ENCODE measurements at regions not wholly inside any gene's neighbourhood (a gene's known extent, or its start where the extent isn't known, plus 50 kb on each side); places are given as distances from the start of the nearest gene placed in this dataset.
"Not testable (repeated sequence)": the region's sequence is repeated elsewhere in the genome, so short reads cannot be mapped to it uniquely, and the experiment has no call there.

- not testable (repeated sequence) for DNase-seq (ENCODE audit: low spot score)
Observed at GRCh38 chr9:138174954-138175353, 297.4 kb downstream of the CACNA1B start.

- not testable (repeated sequence) for DNase-seq (ENCODE audit: low spot score)
Observed at GRCh38 chr9:138175354-138175753, 297.8 kb downstream of the CACNA1B start.

DNA sequence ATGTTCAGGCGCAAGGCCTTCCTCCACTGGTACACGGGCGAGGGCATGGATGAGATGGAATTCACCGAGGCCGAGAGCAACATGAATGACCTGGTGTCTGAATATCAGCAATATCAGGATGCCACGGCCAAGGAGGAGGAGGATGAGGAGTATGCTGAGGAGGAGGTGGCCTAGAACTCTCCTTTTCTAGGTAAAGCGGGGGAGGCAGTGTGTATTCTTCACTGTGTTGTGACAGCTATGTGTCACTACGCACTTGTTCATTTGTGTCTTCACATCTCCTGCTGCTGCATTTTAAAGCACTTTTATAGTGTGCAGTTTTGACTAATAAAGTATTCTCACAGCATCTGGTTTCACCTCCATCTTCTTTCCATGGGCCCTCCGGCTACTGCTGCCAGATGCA, 299.5 kb downstream of the CACNA1B start:
- DNase-seq (ENCODE audit: low spot score): not testable (repeated sequence)

DNA sequence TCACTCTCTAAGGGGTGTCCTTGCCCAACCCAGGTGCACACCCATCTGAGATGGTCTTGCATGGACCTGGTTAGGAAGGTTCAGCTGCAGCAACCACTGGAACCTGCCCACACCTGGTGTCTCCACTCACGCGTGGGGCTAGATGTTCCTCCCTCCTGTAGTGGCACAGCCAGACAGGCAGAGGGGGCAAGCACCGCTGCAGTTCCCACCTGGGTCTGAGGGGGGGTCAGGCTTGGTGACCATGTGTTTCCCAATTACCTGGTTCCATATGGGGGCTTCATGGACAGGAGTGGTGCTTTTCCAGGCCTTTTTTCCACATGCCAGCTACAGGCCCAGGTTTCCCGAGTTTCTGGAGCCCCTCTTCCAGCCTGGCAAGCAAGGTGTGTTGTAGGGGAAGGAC, 301.4 kb downstream of the CACNA1B start:
- DNase-seq (ENCODE audit: low spot score): peak; percentile 1

DNA sequence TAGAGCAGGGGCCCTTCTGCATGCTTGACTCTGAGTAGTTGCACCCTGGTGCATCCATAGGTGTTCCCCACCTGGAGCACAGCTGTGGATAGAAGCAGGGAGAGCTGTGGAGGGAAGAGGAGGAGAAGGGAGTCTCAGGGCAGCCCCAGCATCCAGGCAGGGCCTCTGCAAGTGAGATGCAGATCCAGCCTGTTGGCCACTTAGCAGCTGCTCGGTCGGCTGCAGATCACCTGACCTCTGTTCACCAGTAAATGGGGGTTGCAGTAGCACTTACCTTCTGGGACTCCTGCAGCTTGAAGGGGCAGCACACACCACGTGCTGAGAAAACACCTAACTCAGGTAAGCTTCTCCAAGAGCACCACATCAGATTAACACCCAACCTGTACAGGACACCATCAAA, 302.1 kb downstream of the CACNA1B start:
- not testable (repeated sequence) for DNase-seq (ENCODE audit: low spot score)

DNA sequence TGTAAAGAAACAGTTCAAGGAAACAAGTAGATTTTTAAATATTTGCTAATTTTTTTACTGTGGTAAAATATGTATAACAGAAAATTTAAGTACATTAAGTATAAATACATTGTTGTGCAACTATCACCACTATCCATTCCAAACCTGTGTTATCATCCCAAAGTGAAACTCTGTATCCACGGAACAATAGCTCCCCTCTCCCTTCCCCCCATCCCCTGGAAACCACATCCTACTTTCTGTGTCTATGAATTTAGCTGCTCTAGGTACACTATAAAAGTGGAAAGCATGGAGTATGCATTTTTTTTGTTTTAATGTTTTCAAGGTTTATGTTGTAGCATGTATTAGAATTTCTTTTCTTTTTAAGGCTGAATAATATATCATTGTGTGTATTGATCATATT, 304.4 kb downstream of the CACNA1B start:
- DNase-seq (ENCODE audit: low spot score): not testable (repeated sequence)

- not testable (repeated sequence) for DNase-seq (ENCODE audit: low spot score)
Observed at GRCh38 chr9:138197156-138197555, 319.6 kb downstream of the CACNA1B start.

- not testable (repeated sequence) for DNase-seq (ENCODE audit: low spot score)
Observed at GRCh38 chr9:138198963-138199362, 321.4 kb downstream of the CACNA1B start.

GRCh38 chr9:138199917-138200316, 322.3 kb downstream of the CACNA1B start:
- DNase-seq (ENCODE audit: low spot score): not testable (repeated sequence)

DNA sequence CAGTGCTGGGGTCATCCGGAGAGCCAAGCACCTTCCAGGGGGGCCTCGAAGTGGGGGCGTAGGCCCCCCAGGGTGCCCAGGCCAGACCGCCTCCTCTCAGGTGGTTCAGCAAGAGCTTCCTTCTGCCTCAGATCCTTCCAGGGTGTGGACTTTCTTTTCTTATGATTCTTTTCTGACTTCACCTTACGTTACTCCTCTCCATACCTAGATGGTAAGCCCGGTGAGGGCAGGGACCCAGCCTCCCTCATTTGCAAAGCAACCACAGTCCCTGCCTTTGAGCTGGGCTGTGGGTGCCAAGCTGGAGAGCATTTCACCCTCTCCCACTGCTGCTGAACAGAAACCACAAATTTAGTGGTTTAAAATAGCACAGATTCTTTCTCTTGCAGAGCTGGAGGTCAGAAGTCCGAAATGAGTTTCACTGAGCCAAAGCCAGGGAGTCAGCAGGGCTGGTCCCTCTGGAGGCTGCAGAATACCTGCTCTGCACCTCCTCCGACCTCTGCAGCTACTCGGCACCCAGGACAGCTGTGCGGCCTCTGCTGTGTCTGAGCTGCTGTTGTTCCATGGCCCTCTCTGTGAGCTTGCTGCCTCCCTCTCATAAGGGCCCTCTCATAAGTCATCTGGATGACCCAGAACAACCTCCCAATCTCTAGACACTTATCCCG, 323.0 kb downstream of the CACNA1B start:
- not testable (repeated sequence) for DNase-seq (ENCODE audit: low spot score)

DNA sequence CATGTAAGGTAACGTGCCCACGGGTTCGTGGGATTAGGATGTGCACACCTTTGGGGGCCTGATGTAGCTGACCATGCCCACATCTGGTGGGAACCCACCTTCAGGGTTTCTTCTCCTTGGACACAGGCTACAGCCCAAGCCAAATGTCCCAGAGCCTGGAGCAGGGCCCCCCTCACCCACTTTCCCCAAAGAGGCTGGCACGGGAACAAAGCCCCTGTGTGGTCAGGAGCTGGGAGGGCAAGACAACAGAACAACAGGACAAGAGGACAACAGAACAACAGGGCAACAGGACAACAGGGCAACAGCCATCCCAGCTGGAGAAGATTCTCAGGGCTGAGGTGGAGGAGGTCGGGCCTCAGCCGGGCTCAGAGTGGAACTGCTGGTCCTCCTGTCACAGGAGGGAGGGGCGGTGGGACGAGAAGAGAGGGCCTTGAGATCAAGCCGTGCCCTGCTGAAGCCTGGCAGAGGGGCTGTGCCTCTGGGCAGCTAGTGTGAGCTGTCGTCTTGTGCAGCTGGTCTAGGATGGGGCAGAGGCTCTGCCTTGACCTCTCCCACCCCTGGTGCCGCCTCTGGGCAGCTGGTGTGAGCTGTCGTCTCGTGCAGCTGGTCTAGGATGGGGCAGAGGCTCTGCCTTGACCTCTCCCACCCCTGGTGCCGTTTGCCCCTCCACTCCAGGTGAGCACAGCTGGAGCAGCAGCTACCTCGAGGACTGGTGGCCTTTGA, 323.7 kb downstream of the CACNA1B start:
- DNase-seq (ENCODE audit: low spot score): not testable (repeated sequence)

GRCh38 chr9:138202043-138202442, 324.5 kb downstream of the CACNA1B start:
- not testable (repeated sequence) for DNase-seq (ENCODE audit: low spot score)

DNA sequence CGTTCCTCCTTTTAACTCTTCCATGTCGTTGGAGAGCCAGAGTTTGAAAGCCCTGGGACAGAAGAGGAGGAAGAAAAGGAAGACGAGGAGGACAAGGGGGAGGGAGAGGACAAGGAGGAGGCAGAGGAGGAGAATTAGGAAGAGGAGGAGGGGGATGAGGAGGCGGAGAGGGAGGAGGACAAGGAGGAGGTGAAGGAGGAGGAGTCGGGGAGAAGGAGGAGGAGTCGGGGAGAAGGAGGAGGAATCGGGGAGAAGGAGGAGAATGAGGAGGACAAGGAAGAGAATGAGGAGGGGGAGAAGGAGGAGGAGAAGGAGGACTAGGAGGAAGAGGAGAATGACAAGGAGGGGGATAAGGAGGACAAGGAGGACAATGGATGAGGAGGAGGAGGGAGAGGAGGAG, 325.7 kb downstream of the CACNA1B start:
- DNase-seq (ENCODE audit: low spot score): not testable (repeated sequence)

GRCh38 chr9:138203872-138204271, 326.3 kb downstream of the CACNA1B start:
- not testable (repeated sequence) for DNase-seq (ENCODE audit: low spot score)

- not testable (repeated sequence) for DNase-seq (ENCODE audit: low spot score)
Observed at GRCh38 chr9:138206108-138206507, 328.5 kb downstream of the CACNA1B start.

GRCh38 chr9:138207300-138208179, 330.0 kb downstream of the CACNA1B start:
- DNase-seq (ENCODE audit: low spot score): not testable (repeated sequence)

DNA sequence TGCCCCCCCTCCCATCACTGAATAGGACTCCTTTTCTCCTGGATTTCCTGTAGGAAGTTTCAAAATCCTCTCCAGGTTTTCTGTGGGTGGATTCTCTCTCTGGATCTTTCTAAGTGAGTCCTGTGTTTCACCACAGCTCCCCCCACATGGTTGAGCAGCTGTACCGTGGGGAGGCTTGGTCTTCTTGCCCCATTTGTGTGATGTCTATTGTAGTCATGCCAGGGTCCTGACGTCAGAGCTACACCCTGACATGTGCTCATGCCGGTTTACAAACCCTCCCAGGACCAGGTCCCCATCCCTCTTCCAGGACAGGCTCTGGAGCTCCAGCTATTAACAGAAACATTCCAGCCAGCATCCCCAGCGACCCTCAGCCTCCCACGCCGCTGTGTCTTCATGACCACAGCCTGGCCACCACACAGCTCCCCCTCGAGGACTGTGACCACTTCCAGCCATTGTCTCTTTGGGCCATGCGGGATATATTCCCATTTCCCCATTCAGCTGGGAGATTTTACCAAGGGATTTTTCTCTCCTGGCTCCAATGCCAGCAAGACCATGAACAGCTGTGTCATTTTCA, 331.6 kb downstream of the CACNA1B start:
- DNase-seq (ENCODE audit: low spot score): not testable (repeated sequence)

GRCh38 chr9:138210388-138210986, 332.9 kb downstream of the CACNA1B start:
- not testable (repeated sequence) for DNase-seq (ENCODE audit: low spot score)

- not testable (repeated sequence) for DNase-seq (ENCODE audit: low spot score)
Observed at GRCh38 chr9:138211070-138211469, 333.5 kb downstream of the CACNA1B start.

- DNase-seq (ENCODE audit: low spot score): not testable (repeated sequence)
Observed at GRCh38 chr9:138211544-138212219, 334.1 kb downstream of the CACNA1B start.

DNA sequence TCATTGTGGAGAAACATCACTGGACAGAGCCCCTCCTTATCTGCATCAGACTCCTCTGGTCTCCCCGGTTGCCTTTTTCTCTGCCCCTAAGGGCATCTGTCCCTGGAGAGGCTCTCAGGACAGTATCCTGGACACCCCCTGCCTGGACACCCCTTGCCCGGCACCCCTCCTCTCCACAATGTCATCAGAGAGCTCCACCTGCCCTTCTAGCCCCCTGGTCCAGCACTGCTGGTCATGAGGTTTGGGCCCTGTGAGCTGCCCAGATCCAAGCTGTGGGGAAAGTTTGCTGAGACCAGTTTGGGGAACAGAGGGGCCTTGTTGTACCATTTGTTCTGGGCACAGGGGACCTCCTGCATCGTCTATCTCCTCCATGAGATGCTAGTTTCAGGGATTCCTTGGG, 335.2 kb downstream of the CACNA1B start:
- not testable (repeated sequence) for DNase-seq (ENCODE audit: low spot score)
